HEK293T (cell line): ENCODE measurements at regions not wholly inside any gene's neighbourhood (a gene's known extent, or its start where the extent isn't known, plus 50 kb on each side); places are given as distances from the start of the nearest gene placed in this dataset.

Experiments
- ARNT ChIP-seq: fragments of 450-650 bp; IDR thresholded peaks from 2 replicates; pipeline ENCODE4 v1.6.1; 2017; ENCODE audit warnings: mild to moderate bottlenecking
- BHLHE40 ChIP-seq: fragments of 450-650 bp; IDR thresholded peaks from 2 replicates; pipeline ENCODE4 v1.6.1; 2016; ENCODE audit warnings: mild to moderate bottlenecking, moderate library complexity, borderline replicate concordance
- CTBP1 ChIP-seq: fragments of 450-650 bp; IDR thresholded peaks from 2 replicates; pipeline ENCODE4 v1.6.1; 2016; ENCODE audit warnings: borderline replicate concordance
- ELF4 ChIP-seq: fragments of 450-650 bp; IDR thresholded peaks from 2 replicates; pipeline ENCODE4 v1.6.1; 2017; ENCODE audit warnings: antibody characterized with exemption
- FOXA1 ChIP-seq: fragments of 450-650 bp; IDR thresholded peaks from 2 replicates; pipeline ENCODE4 v1.6.1; 2016; ENCODE audit warnings: mild to moderate bottlenecking
- FOXM1 ChIP-seq: fragments of 450-650 bp; IDR thresholded peaks from 2 replicates; pipeline ENCODE4 v1.6.1; 2017; ENCODE audit warnings: mild to moderate bottlenecking, borderline replicate concordance
- HDGF ChIP-seq: fragments of 450-650 bp; IDR thresholded peaks from 2 replicates; pipeline ENCODE4 v1.6.1; 2017; ENCODE audit warnings: antibody characterized with exemption, borderline replicate concordance
- L3MBTL2 ChIP-seq: fragments of 450-650 bp; conservative IDR thresholded peaks from 2 replicates; pipeline ENCODE4 v1.6.1; 2016; ENCODE audit warnings: mild to moderate bottlenecking
- NFRKB ChIP-seq: fragments of 450-650 bp; IDR thresholded peaks from 2 replicates; pipeline ENCODE4 v1.6.1; 2016; ENCODE audit warnings: mild to moderate bottlenecking, moderate library complexity
- SP1 ChIP-seq: fragments of 450-650 bp; IDR thresholded peaks from 2 replicates; pipeline ENCODE4 v1.6.1; 2017
- ZNF384 ChIP-seq: fragments of 450-650 bp; IDR thresholded peaks from 2 replicates; pipeline ENCODE4 v1.6.1; 2016

GRCh38 chr1:64330839-64331238, 127.4 kb downstream of the UBE2U start:
- TF ChIP-seq BHLHE40 (no peak), L3MBTL2 (no peak), FOXM1 (no peak), ELF4 (no peak), SP1 (no peak), CTBP1 (no peak), ARNT (no peak), HDGF (no peak), FOXA1 (no peak), ZNF384 (no peak), NFRKB (no peak)
